IMR-90 (cell line): ENCODE measurements at regions not wholly inside any gene's neighbourhood (a gene's known extent, or its start where the extent isn't known, plus 50 kb on each side); places are given as distances from the start of the nearest gene placed in this dataset.

ENCODE experiments used
- ATAC-seq: fragments of 200-7000 bp; cut with Tn5 transposase; 2 replicates; pipeline ENCODE4 v1.9.1; 2020; ENCODE audit warnings: low read depth, mild to moderate bottlenecking, moderate library complexity
- BruUV-seq: library from RNA; stranded (reverse); fragments of 400-500 nt; replicated peaks from 2 replicates; lab custom pipeline; 2021; lab: Mats Ljungman, UMichigan
- CTCF ChIA-PET: fragments of 300-600 bp; formaldehyde crosslinking; extraction: SDS; loops from one replicate; lab custom pipeline; 2021; ENCODE audit warnings: antibody characterized with exemption; lab: Yijun Ruan, JAX
- POLR2A ChIA-PET: fragments of 300-600 bp; sonication (Branson Sonifier 250); formaldehyde crosslinking; loops from one replicate; lab custom pipeline; 2022; ENCODE audit warnings: antibody characterized with exemption; ENCODE audit not compliant: unreplicated experiment; lab: Charles Lee
- DNase-seq: peaks from one replicate; pipeline ENCODE4 v3.0.0; 2013
- H2AFZ ChIP-seq: replicated peaks from 2 replicates; pipeline ENCODE3; 2013; ENCODE audit warnings: low read length, mild to moderate bottlenecking; ENCODE audit not compliant: poor library complexity
- H2AK5ac ChIP-seq: 2 replicates; pipeline ENCODE4 v1.6.1; 2013; ENCODE audit warnings: low read depth, low read length, inconsistent platforms
- H2AK9ac ChIP-seq: replicated peaks from 2 replicates; pipeline ENCODE3; 2013; ENCODE audit warnings: mild to moderate bottlenecking, low read depth, low read length, moderate library complexity; ENCODE audit not compliant: poor library complexity
- H2BK120ac ChIP-seq: 2 replicates; pipeline ENCODE4 v1.6.1; 2013; ENCODE audit warnings: low read depth, low read length, inconsistent platforms
- H2BK15ac ChIP-seq: 3 replicates; pipeline ENCODE4 v1.6.1; 2013; ENCODE audit warnings: low read depth, low read length, inconsistent platforms
- H2BK20ac ChIP-seq: 2 replicates; pipeline ENCODE4 v1.6.1; 2013; ENCODE audit warnings: low read depth, mild to moderate bottlenecking, inconsistent platforms, low read length, moderate library complexity
- H2BK5ac ChIP-seq: 2 replicates; pipeline ENCODE4 v1.6.1; 2013; ENCODE audit warnings: mild to moderate bottlenecking, low read depth, low read length, inconsistent platforms; ENCODE audit not compliant: poor library complexity, severe bottlenecking
- H3K14ac ChIP-seq: replicated peaks from 2 replicates; pipeline ENCODE4 v1.6.1; 2013; ENCODE audit warnings: low read depth, low read length, inconsistent platforms
- H3K18ac ChIP-seq: 2 replicates; pipeline ENCODE4 v1.6.1; 2013; ENCODE audit warnings: low read depth, low read length, control low read depth
- H3K23ac ChIP-seq: 2 replicates; pipeline ENCODE4 v1.6.1; 2013; ENCODE audit warnings: low read depth, low read length, inconsistent platforms
- H3K27ac ChIP-seq: 2 replicates; pipeline ENCODE4 v1.5.1; 2013; ENCODE audit warnings: mild to moderate bottlenecking, control low read depth, low read length; ENCODE audit not compliant: insufficient read depth
- H3K27me3 ChIP-seq: 2 replicates; pipeline ENCODE4 v1.6.1; 2013; ENCODE audit warnings: low read length; ENCODE audit not compliant: control insufficient read depth, insufficient read depth
- H3K36me3 ChIP-seq: 2 replicates; pipeline ENCODE4 v1.6.1; 2013; ENCODE audit warnings: low read length, mixed read lengths; ENCODE audit not compliant: control insufficient read depth, insufficient read depth
- H3K4ac ChIP-seq: 2 replicates; pipeline ENCODE4 v1.6.1; 2013; ENCODE audit warnings: low read depth, low read length, inconsistent platforms
- H3K4me1 ChIP-seq: 2 replicates; pipeline ENCODE4 v1.6.1; 2013; ENCODE audit warnings: low read length, mixed read lengths; ENCODE audit not compliant: control insufficient read depth, insufficient read depth
- H3K4me2 ChIP-seq: 2 replicates; pipeline ENCODE4 v1.6.1; 2013; ENCODE audit warnings: low read depth, mild to moderate bottlenecking, control low read depth, low read length, moderate library complexity
- H3K4me3 ChIP-seq: 2 replicates; pipeline ENCODE4 v1.5.1; 2013; ENCODE audit warnings: low read depth, mild to moderate bottlenecking, control low read depth, low read length, moderate library complexity; ENCODE audit not compliant: insufficient read depth
- H3K56ac ChIP-seq: 2 replicates; pipeline ENCODE4 v1.6.1; 2013; ENCODE audit warnings: low read length, inconsistent platforms; ENCODE audit not compliant: insufficient read depth; ENCODE audit errors: extremely low read depth
- H3K79me1 ChIP-seq, 2 experiments: 2 replicates each; pipeline ENCODE4 v1.6.1; 2013; ENCODE audit warnings: low read length in 2 of 2, inconsistent platforms in 1 of 2, low read depth in 1 of 2
- H3K9ac ChIP-seq: 2 replicates; pipeline ENCODE4 v1.6.1; 2013; ENCODE audit warnings: low read depth, low read length, control low read depth
- H3K9me1 ChIP-seq: 2 replicates; pipeline ENCODE4 v1.6.1; 2013; ENCODE audit warnings: low read length, inconsistent platforms; ENCODE audit not compliant: insufficient read depth
- H3K9me3 ChIP-seq: 2 replicates; pipeline ENCODE4 v1.6.1; 2013; ENCODE audit warnings: low read length; ENCODE audit not compliant: control insufficient read depth, insufficient read depth
- H4K20me1 ChIP-seq: 2 replicates; pipeline ENCODE4 v1.6.1; 2013; ENCODE audit warnings: low read length, inconsistent platforms; ENCODE audit not compliant: insufficient read depth
- H4K5ac ChIP-seq: 2 replicates; pipeline ENCODE4 v1.6.1; 2013; ENCODE audit warnings: mild to moderate bottlenecking, low read depth, low read length, control low read depth
- H4K8ac ChIP-seq, 2 experiments: 2 replicates each; pipeline ENCODE4 v1.6.1; 2013; ENCODE audit warnings: low read depth in 2 of 2, low read length in 2 of 2, control low read depth in 1 of 2, inconsistent platforms in 1 of 2
- H4K91ac ChIP-seq: 2 replicates; pipeline ENCODE4 v1.6.1; 2013; ENCODE audit warnings: low read depth, low read length, inconsistent platforms; ENCODE audit not compliant: insufficient read depth
- BHLHE40 ChIP-seq: fragments of 150-350 bp; IDR thresholded peaks from 2 replicates; pipeline ENCODE4 v1.6.1; 2016; ENCODE audit warnings: mild to moderate bottlenecking, low read depth, low read length
- CEBPB ChIP-seq: IDR thresholded peaks from 2 replicates; pipeline ENCODE4 v1.6.1; 2012; ENCODE audit warnings: low read depth, low read length, improper control_type of control experiment
- CHD1 ChIP-seq: IDR thresholded peaks from 2 replicates; pipeline ENCODE4 v1.6.1; 2012; ENCODE audit warnings: low read depth, low read length, improper control_type of control experiment
- CTCF ChIP-seq: conservative IDR thresholded peaks from 2 replicates; pipeline ENCODE4 v1.5.1; 2012; ENCODE audit warnings: mild to moderate bottlenecking, low read depth, low read length, improper control_type of control experiment
- ELK1 ChIP-seq: fragments of 150-350 bp; IDR thresholded peaks from 2 replicates; pipeline ENCODE4 v1.6.1; 2016; ENCODE audit warnings: low read depth, mild to moderate bottlenecking, low read length, moderate library complexity, borderline replicate concordance
- FOS ChIP-seq: fragments of 150-350 bp; IDR thresholded peaks from 2 replicates; pipeline ENCODE4 v1.6.1; 2016; ENCODE audit warnings: low read depth, low read length
- MAFK ChIP-seq: IDR thresholded peaks from 2 replicates; pipeline ENCODE4 v1.6.1; 2012; ENCODE audit warnings: low read depth, low read length, improper control_type of control experiment
- MAZ ChIP-seq: IDR thresholded peaks from 2 replicates; pipeline ENCODE4 v1.6.1; 2012; ENCODE audit warnings: low read depth, mild to moderate bottlenecking, low read length, improper control_type of control experiment, moderate library complexity, borderline replicate concordance
- MXI1 ChIP-seq: IDR thresholded peaks from 2 replicates; pipeline ENCODE4 v1.6.1; 2012; ENCODE audit warnings: low read depth, mild to moderate bottlenecking, low read length, moderate library complexity, borderline replicate concordance
- NFE2L2 ChIP-seq: fragments of 150-350 bp; IDR thresholded peaks from 2 replicates; pipeline ENCODE4 v1.6.1; 2016; ENCODE audit warnings: low read depth, mild to moderate bottlenecking, low read length
- POLR2A ChIP-seq: IDR thresholded peaks from 2 replicates; pipeline ENCODE4 v1.6.1; 2012; ENCODE audit warnings: mild to moderate bottlenecking, low read depth, low read length
- RAD21 ChIP-seq: IDR thresholded peaks from 2 replicates; pipeline ENCODE4 v1.6.1; 2012; ENCODE audit warnings: low read length, improper control_type of control experiment
- RCOR1 ChIP-seq: IDR thresholded peaks from 2 replicates; pipeline ENCODE4 v1.6.1; 2012; ENCODE audit warnings: mild to moderate bottlenecking, low read length, improper control_type of control experiment; ENCODE audit not compliant: insufficient replicate concordance
- RFX5 ChIP-seq: IDR thresholded peaks from 2 replicates; pipeline ENCODE4 v1.8.0; 2012; ENCODE audit warnings: low read depth, mild to moderate bottlenecking, low read length, moderate library complexity
- SMC3 ChIP-seq: fragments of 150-350 bp; IDR thresholded peaks from 2 replicates; pipeline ENCODE4 v1.6.1; 2016; ENCODE audit warnings: low read depth, mild to moderate bottlenecking, antibody characterized with exemption, low read length, moderate library complexity
- WGBS, 2 experiments: methylation state at CpG; one replicate each; pipeline versions ENCODE4 v1.1.5 to v1.1.7; 2013; ENCODE audit warnings: missing lambda C conversion rate in 2 of 2; ENCODE audit not compliant: insufficient read length in 1 of 2; ENCODE audit errors: extremely low coverage in 2 of 2; 5-methylcytosine and 5-hydroxymethylcytosine counted together
- dilution Hi-C: fragments of 300-500 bp; cut with HindIII; formaldehyde crosslinking; loops from one replicate; pipeline ENCODE4 v1.14.3; 2018; ENCODE audit warnings: low sequenced_read_pairs; ENCODE audit not compliant: unreplicated experiment
- in situ Hi-C: fragments of 300-500 bp; cut with MboI; formaldehyde crosslinking; loops from 3 replicates; pipeline ENCODE4 v1.14.3; 2019; ENCODE audit warnings: low sequenced_read_pairs, inconsistent platforms, mixed read lengths
- intact Hi-C: fragments of 100-400 bp; cut with micrococcal nuclease; formaldehyde crosslinking; loops from 2 replicates; pipeline ENCODE4 v1.10.0; 2022
- TF ChIP-seq, protein P1 (sequence below): fragments of 150-350 bp; IDR thresholded peaks from 2 replicates; pipeline ENCODE4 v1.6.1; 2017; ENCODE audit warnings: mild to moderate bottlenecking, antibody characterized with exemption, low read length, low read depth

GRCh38 chr18:4672162-4672561 is 217.1 kb upstream of the DLGAP1 start:
- Histone ChIP-seq H4K8ac (no peak overlapping the region), H2AK5ac (no peak overlapping the region), H2AFZ (no peak overlapping the region), H2BK15ac (no peak overlapping the region), H3K9me1 (no peaks in the 10 kb centered on the region), H4K91ac (no peak overlapping the region), H3K4me2 (no peak overlapping the region), H2BK20ac (no peak overlapping the region), H4K20me1 (no peaks in the 10 kb centered on the region), H3K9me3 (peaks cover 7% of the 10 kb centered on the region; the same call in 1 of the 2 replicates), H3K23ac (no peak overlapping the region), H3K4me1 (no peaks in the 10 kb centered on the region), H3K27ac (no peak overlapping the region), H2BK120ac (no peak overlapping the region), H3K9ac (no peak overlapping the region), H3K79me1 (no peaks in the 10 kb centered on the region), H3K4ac (no peak overlapping the region), H4K5ac (no peak overlapping the region), H3K4me3 (no peak overlapping the region), H3K36me3 (no peaks in the 10 kb centered on the region), H2AK9ac (no peak overlapping the region), H3K56ac (no peak overlapping the region), H3K18ac (no peak overlapping the region), H3K27me3 (no peaks in the 10 kb centered on the region), H3K14ac (no peak overlapping the region), H2BK5ac (no peak overlapping the region)
- no peak for DNase-seq
- POLR2A ChIA-PET: no interaction called here
- no CpG with 5 or more reads among the region's 6 CpGs for WGBS, 2 experiments
- in situ Hi-C loops (no loop called here), dilution Hi-C loops (no loop called here), intact Hi-C loops (no loop called here)
- no peak for ATAC-seq
- TF ChIP-seq MAFK (no peak), ELK1 (no peak), CEBPB (no peak), NFE2L2 (no peak), MXI1 (no peak), CTCF (no peak), CHD1 (no peak), POLR2A (no peak), RFX5 (no peak), MAZ (no peak), FOS (no peak), RAD21 (no peak), SMC3 (no peak), BHLHE40 (no peak), RCOR1 (no peak)
- TF ChIP-seq, protein P1, sequence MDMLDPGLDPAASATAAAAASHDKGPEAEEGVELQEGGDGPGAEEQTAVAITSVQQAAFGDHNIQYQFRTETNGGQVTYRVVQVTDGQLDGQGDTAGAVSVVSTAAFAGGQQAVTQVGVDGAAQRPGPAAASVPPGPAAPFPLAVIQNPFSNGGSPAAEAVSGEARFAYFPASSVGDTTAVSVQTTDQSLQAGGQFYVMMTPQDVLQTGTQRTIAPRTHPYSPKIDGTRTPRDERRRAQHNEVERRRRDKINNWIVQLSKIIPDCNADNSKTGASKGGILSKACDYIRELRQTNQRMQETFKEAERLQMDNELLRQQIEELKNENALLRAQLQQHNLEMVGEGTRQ: no peak
- no TSS peak for BruUV-seq
- CTCF ChIA-PET: no interaction called here
